Heart right ventricle (tissue), 16 donors: ENCODE measurements at regions not wholly inside any gene's neighbourhood (a gene's known extent, or its start where the extent isn't known, plus 50 kb on each side); places are given as distances from the start of the nearest gene placed in this dataset.

Experiments used
- ATAC-seq, 8 donors: fragments of 200-7000 bp; cut with Tn5 transposase; one replicate each; pipeline ENCODE4 v1.9.1; 2020; ENCODE audit warnings: mild to moderate bottlenecking in 8 of 8, moderate library complexity in 8 of 8, moderate number of reproducible peaks in 1 of 8
- DNase-seq, 2 donors: peaks; one replicate each; pipeline ENCODE4 v3.0.0-alpha.2; 2020
- H3K27ac ChIP-seq, 10 donors: fragments of 200-600 bp; sonication (generic) in 2 of 10; one replicate each; pipeline versions ENCODE4 v1.5.0 to v1.8.0; 2020 to 2022; ENCODE audit warnings: mild to moderate bottlenecking in 3 of 10
- H3K27me3 ChIP-seq, 7 donors: fragments of 200-600 bp; one replicate each; pipeline ENCODE4 v1.8.0; 2021 to 2022; ENCODE audit warnings: mild to moderate bottlenecking in 2 of 7
- H3K36me3 ChIP-seq, 9 donors: fragments of 200-600 bp; sonication (generic) in 1 of 9; one replicate each; pipeline versions ENCODE4 v1.5.0 to v1.8.0; 2020 to 2022; ENCODE audit warnings: mild to moderate bottlenecking in 2 of 9
- H3K4me1 ChIP-seq, 9 donors: fragments of 200-600 bp; sonication (generic) in 1 of 9; one replicate each; pipeline versions ENCODE4 v1.5.0 to v1.8.0; 2020 to 2022; ENCODE audit warnings: mild to moderate bottlenecking in 4 of 9
- H3K4me3 ChIP-seq, 10 donors: fragments of 200-600 bp; sonication (generic) in 2 of 10; one replicate each; pipeline versions ENCODE4 v1.5.0 to v1.8.0; 2020 to 2022; ENCODE audit warnings: mild to moderate bottlenecking in 7 of 10, moderate library complexity in 2 of 10
- H3K9me3 ChIP-seq, 11 donors: fragments of 200-600 bp in 10 of 11; sonication (generic) in 2 of 11; one replicate each; pipeline versions ENCODE4 v1.5.0 to v1.8.0; 2013 to 2022; ENCODE audit warnings: mild to moderate bottlenecking in 2 of 11, control low read depth in 1 of 11, moderate library complexity in 1 of 11
- CTCF ChIP-seq, 9 donors: fragments of 200-600 bp; sonication (generic) in 2 of 9; IDR thresholded peaks; one replicate each; pipeline versions ENCODE4 v1.5.0 to v1.8.0; 2021 to 2022; ENCODE audit warnings: antibody characterized with exemption in 9 of 9, mild to moderate bottlenecking in 5 of 9, moderate library complexity in 1 of 9
- WGBS, 2 donors: extraction: QIAGEN DNeasy Blood & Tissue Kit; methylation state at CpG; one replicate each; pipeline ENCODE4 v1.1.7; 2013; ENCODE audit warnings: inconsistent platforms in 1 of 2; 5-methylcytosine and 5-hydroxymethylcytosine counted together
- intact Hi-C, 10 donors: fragments of 100-400 bp; cut with DNase I; formaldehyde crosslinking; loops; one replicate each; pipeline versions ENCODE4 v1.11.1 to v1.14.2; 2022
- donor health status: Arrhythmogenic right ventricular cardiomyopathy.
- donor health status: ischemic (EF 13 %, LVEDD 7.1; RV severe dilation, severe dysfunction).
- donor health status: healthy with polysubstance abuse.
- donor health status: DM: no; HTN: yes; CAD: no.
- donor health status: DM: no; HTN: no; CAD: no.
- donor health status: ischemic (EF 25% LVEDD 6.9; RV normal size, moderate dysfunction).
- donor health status: ischemic (EF 25% LVEDD 5.7; RV mildly dilated, moderate dysfunction).
- donor health status: healthy.
- donor health status: DM: yes; HTN: yes; CAD: no.
- donor health status: Ischemic cardiomyopathy.
- donor health status: ischemic (EF 35%, LVEDD 5.7; RV mildly dilated, moderate dysfunction).
- donor health status: nonischemic (EF 11% LVEDD 7.7; RV severe dilation, severe dysfunction).
- donor health status: DM: yes; HTN: yes; CAD: no.
- donor health status: PGD.
- donor health status: ischemic (EF 29% LVEDD 5.4; RV normal size, mild dysfunction).
- donor health status: nonischemic (EF 23%, LVEDD 6.1; RV moderate dilation, normal function).

GRCh38 chr5:154107010-154107409 is 68.2 kb downstream of the MFAP3 start:
- ATAC-seq: no peak
- no peak for TF ChIP-seq CTCF (IDR thresholded peaks at IDR 0.05)
- no peak for DNase-seq
- Histone ChIP-seq H3K9me3 (no peaks in the 10 kb centered on the region), H3K27ac (no peak overlapping the region), H3K27me3 (no peaks in the 10 kb centered on the region), H3K4me1 (peaks cover 0 to 12% (median 6%) of the 10 kb centered on the region in 9 donors), H3K4me3 (no peak overlapping the region), H3K36me3 (no peaks in the 10 kb centered on the region)
- intact Hi-C loops: no loop called here

- 71 to 74% methylated on average over 7 of the region's 7 CpGs for WGBS, 2 donors
- no peaks in the 10 kb centered on the region for H3K36me3 ChIP-seq
- no peaks in the 10 kb centered on the region for H3K9me3 ChIP-seq
- no peak overlapping the region for H3K4me3 ChIP-seq
- TF ChIP-seq CTCF (IDR thresholded peaks at IDR 0.05): no peak
- ATAC-seq: no peak
- intact Hi-C loops: no loop called here
- DNase-seq: no peak
- H3K27ac ChIP-seq: no peak overlapping the region
- no peaks in the 10 kb centered on the region for H3K27me3 ChIP-seq
- H3K4me1 ChIP-seq: peaks cover 0 to 9% (median 4%) of the 10 kb centered on the region in 9 donors
These were observed 69.0 kb downstream of the MFAP3 start for GRCh38 chr5:154107756-154108155.

- Histone ChIP-seq H3K27ac (no peak overlapping the region), H3K36me3 (no peaks in the 10 kb centered on the region), H3K4me1 (no peaks in the 10 kb centered on the region), H3K9me3 (no peaks in the 10 kb centered on the region), H3K27me3 (no peaks in the 10 kb centered on the region), H3K4me3 (no peak overlapping the region)
- WGBS, 2 donors: 63% methylated on average over 4 of the region's 4 CpGs
- intact Hi-C loops: no loop called here
- TF ChIP-seq CTCF (IDR thresholded peaks at IDR 0.05): no peak
- ATAC-seq (no peak), DNase-seq (no peak)
These were observed 70.8 kb downstream of the MFAP3 start for GRCh38 chr5:154109416-154110106.

- DNase-seq: no peak
- Histone ChIP-seq H3K4me1 (no peaks in the 10 kb centered on the region), H3K9me3 (no peaks in the 10 kb centered on the region), H3K27ac (no peak overlapping the region), H3K27me3 (no peaks in the 10 kb centered on the region), H3K4me3 (no peak overlapping the region), H3K36me3 (no peaks in the 10 kb centered on the region)
- ATAC-seq: no peak
- TF ChIP-seq CTCF (IDR thresholded peaks at IDR 0.05): no peak
- 89 to 100% methylated on average over 1 of the region's 1 CpG for WGBS, 2 donors
- intact Hi-C loops: no loop called here
These were observed 71.3 kb downstream of the MFAP3 start for GRCh38 chr5:154110107-154110453.
